GM12878 (cell line): ENCODE measurements at regions not wholly inside any gene's neighbourhood (a gene's known extent, or its start where the extent isn't known, plus 50 kb on each side); places are given as distances from the start of the nearest gene placed in this dataset.

ENCODE experiments used
- ATAC-seq: fragments of 200-7000 bp; cut with Tn5 transposase; 3 replicates; pipeline ENCODE4 v1.9.1; 2020; ENCODE audit warnings: mild to moderate bottlenecking, moderate library complexity
- BruUV-seq: library from RNA; stranded (reverse); fragments of 400-500 nt; replicated peaks from 2 replicates; lab custom pipeline; 2021; lab: Mats Ljungman, UMichigan
- CTCF ChIA-PET: fragments of 300-600 bp; sonication (Branson Sonifier 250); formaldehyde crosslinking; extraction: SDS; loops from one replicate; lab custom pipeline; 2021; ENCODE audit warnings: inconsistent platforms; lab: Yijun Ruan, JAX
- POLR2A ChIA-PET: fragments of 350-600 bp; formaldehyde crosslinking; extraction: SDS; loops from one replicate; lab custom pipeline; 2021; ENCODE audit warnings: inconsistent platforms; lab: Charles Lee
- RAD21 ChIA-PET: fragments of 300-600 bp; sonication (Branson Sonifier 250); formaldehyde crosslinking; loops from one replicate; lab custom pipeline; 2023; ENCODE audit warnings: antibody characterized with exemption; ENCODE audit not compliant: unreplicated experiment; lab: Charles Lee
- SMC1A ChIA-PET: fragments of 300-600 bp; sonication (Branson Sonifier 250); formaldehyde crosslinking; loops from one replicate; lab custom pipeline; 2023; ENCODE audit not compliant: unreplicated experiment, uncharacterized antibody; lab: Charles Lee
- DNase-seq: peaks from one replicate; pipeline ENCODE4 v3.0.0-alpha.2; 2011; ENCODE audit warnings: low read depth, low spot score
- FAIRE-seq: peaks from 3 replicates; lab custom pipeline; 2011; peaks lifted over from hg19 to GRCh38; lab: Jason Lieb, UNC
- H2AFZ ChIP-seq: 2 replicates; pipeline ENCODE4 v1.6.0; 2011; ENCODE audit warnings: low read depth, low read length, control low read depth; ENCODE audit not compliant: control insufficient read depth
- H3K27ac ChIP-seq: 2 replicates; pipeline ENCODE4 v1.5.1; 2011; ENCODE audit warnings: control low read depth; ENCODE audit not compliant: control insufficient read depth, insufficient read depth
- H3K27me3 ChIP-seq, 2 experiments: replicated peaks in 1 of 2; 2 replicates each; pipeline versions ENCODE4 v1.6.0 to v1.6.1; 2011; ENCODE audit warnings: low read length in 1 of 2; ENCODE audit not compliant: control insufficient read depth in 2 of 2, insufficient read depth in 2 of 2
- H3K36me3 ChIP-seq, 2 experiments: 2 replicates each; pipeline ENCODE4 v1.5.1; 2011; ENCODE audit warnings: low read length in 1 of 2; ENCODE audit not compliant: control insufficient read depth in 2 of 2, insufficient read depth in 2 of 2
- H3K4me1 ChIP-seq: 2 replicates; pipeline ENCODE4 v1.6.1; 2011; ENCODE audit warnings: mild to moderate bottlenecking, low read length, moderate library complexity, mixed read lengths; ENCODE audit not compliant: control insufficient read depth, insufficient read depth
- H3K4me2 ChIP-seq: 2 replicates; pipeline ENCODE4 v1.6.0; 2011; ENCODE audit warnings: control low read depth; ENCODE audit not compliant: control insufficient read depth, insufficient read depth
- H3K4me3 ChIP-seq: fragments of 200-600 bp; sonication (generic); 2 replicates; pipeline ENCODE4 v1.5.1; 2016
- H3K79me2 ChIP-seq: 2 replicates; pipeline ENCODE4 v1.6.0; 2011; ENCODE audit warnings: low read length; ENCODE audit not compliant: control insufficient read depth, insufficient read depth
- H3K9ac ChIP-seq: 2 replicates; pipeline ENCODE4 v1.8.0; 2011; ENCODE audit warnings: low read length, control low read depth, mixed read lengths; ENCODE audit not compliant: control insufficient read depth, insufficient read depth
- H3K9me3 ChIP-seq: replicated peaks from 3 replicates; pipeline ENCODE4 v1.5.1; 2011; ENCODE audit warnings: mild to moderate bottlenecking, low read length; ENCODE audit not compliant: control insufficient read depth, insufficient read depth
- H4K20me1 ChIP-seq: 2 replicates; pipeline ENCODE4 v1.6.0; 2011; ENCODE audit not compliant: control insufficient read depth, insufficient read depth
- CBX5 ChIP-seq: sonication (generic); IDR thresholded peaks from 2 replicates; pipeline ENCODE4 v1.6.1; 2016; ENCODE audit warnings: low read depth, moderate library complexity, mild to moderate bottlenecking, inconsistent platforms
- CHD2 ChIP-seq: IDR thresholded peaks from 2 replicates; pipeline ENCODE4 v1.6.1; 2011; ENCODE audit warnings: low read depth, low read length, improper control_type of control experiment, borderline replicate concordance
- CREB1 ChIP-seq: IDR thresholded peaks from 2 replicates; pipeline ENCODE4 v1.6.1; 2012; ENCODE audit warnings: low read depth, mild to moderate bottlenecking, inconsistent platforms
- ETV6 ChIP-seq, 2 experiments: fragments of 450-650 bp in 1 of 2; IDR thresholded peaks in 1 of 2; conservative IDR thresholded peaks in 1 of 2; 2 replicates each; pipeline ENCODE4 v1.6.1; 2014; ENCODE audit warnings: antibody characterized with exemption in 1 of 2, borderline replicate concordance in 1 of 2, low read depth in 1 of 2, mild to moderate bottlenecking in 1 of 2, moderate library complexity in 1 of 2
- FOXM1 ChIP-seq: IDR thresholded peaks from 2 replicates; pipeline ENCODE4 v1.6.1; 2012; ENCODE audit warnings: low read depth, mild to moderate bottlenecking, inconsistent platforms, low read length, moderate library complexity
- GATAD2B ChIP-seq: fragments of 450-650 bp; conservative IDR thresholded peaks from 2 replicates; pipeline ENCODE4 v1.6.1; 2017; ENCODE audit warnings: low read depth, mild to moderate bottlenecking, moderate library complexity
- HDGF ChIP-seq: fragments of 450-650 bp; IDR thresholded peaks from 2 replicates; pipeline ENCODE4 v1.6.1; 2016; ENCODE audit warnings: antibody characterized with exemption
- JUND ChIP-seq: IDR thresholded peaks from 2 replicates; pipeline ENCODE4 v1.6.1; 2012; ENCODE audit warnings: low read depth, mild to moderate bottlenecking, low read length, improper control_type of control experiment, moderate library complexity
- NBN ChIP-seq: fragments of 450-650 bp; IDR thresholded peaks from 2 replicates; pipeline ENCODE4 v1.6.1; 2016
- NR2F1 ChIP-seq: fragments of 450-650 bp; conservative IDR thresholded peaks from 2 replicates; pipeline ENCODE4 v1.6.1; 2017; ENCODE audit warnings: mild to moderate bottlenecking
- RBBP5 ChIP-seq: fragments of 200-600 bp; sonication (generic); conservative IDR thresholded peaks from 2 replicates; pipeline ENCODE4 v1.6.1; 2016
- USF1 ChIP-seq: IDR thresholded peaks from 2 replicates; pipeline ENCODE4 v1.6.1; 2011; ENCODE audit warnings: borderline replicate concordance, low read depth, mild to moderate bottlenecking, moderate library complexity, mixed read lengths, low read length; ENCODE audit not compliant: insufficient read depth; ENCODE audit errors: extremely low read length
- WGBS: methylation state at CpG from one replicate; pipeline ENCODE4 v1.1.6; 2016; ENCODE audit warnings: low lambda C conversion rate; ENCODE audit not compliant: insufficient replicate concordance, insufficient coverage; ENCODE audit errors: missing lambda C conversion rate; 5-methylcytosine and 5-hydroxymethylcytosine counted together
- in situ Hi-C: fragments of 300-500 bp; cut with MboI; formaldehyde crosslinking; loops from 9 replicates; pipeline ENCODE4 v1.14.3; 2018; ENCODE audit warnings: mixed read lengths
- intact Hi-C: fragments of 100-400 bp; cut with micrococcal nuclease; formaldehyde crosslinking; loops from one replicate; pipeline ENCODE4 v1.14.2; 2022; ENCODE audit not compliant: unreplicated experiment
- TF ChIP-seq, protein P1 (sequence below): fragments of 450-650 bp; formaldehyde crosslinking; IDR thresholded peaks from 2 replicates; pipeline ENCODE4 v1.4.0; 2020; ENCODE audit warnings: mild to moderate bottlenecking, moderate library complexity
- TF ChIP-seq, protein P2 (sequence below): IDR thresholded peaks from 2 replicates; pipeline ENCODE4 v1.6.1; 2011; ENCODE audit warnings: low read depth, mild to moderate bottlenecking, low read length, moderate library complexity, borderline replicate concordance; ENCODE audit errors: extremely low read depth
- TF ChIP-seq, protein P3 (sequence below): fragments of 150-350 bp; IDR thresholded peaks from 2 replicates; pipeline ENCODE4 v1.6.1; 2016; ENCODE audit warnings: low read depth, low read length

- CTCF ChIA-PET = interaction anchor here (1.3 kb wide), 1 partner anchor 18 kb away, joined by 3 read pairs; no protein-coding TSS in a partner anchor
Observed at GRCh38 chr5:176719113-176719739, 71.9 kb downstream of the TSPAN17 start.

More at GRCh38 chr5:176719113-176719739, 71.9 kb downstream of the TSPAN17 start:
- intact Hi-C loops (no loop called here), in situ Hi-C loops (no loop called here)
- Histone ChIP-seq H3K9ac (no peak overlapping the region), H3K4me2 (no peak overlapping the region), H3K9me3 (no peaks in the 10 kb centered on the region), H3K36me3 (no peaks in the 10 kb centered on the region), H3K4me1 (no peaks in the 10 kb centered on the region), H3K27ac (no peak overlapping the region), H2AFZ (no peak overlapping the region), H3K27me3 (peaks cover 0 to 4% of the 10 kb centered on the region in 2 experiments; a peak in 2 of 4 replicates), H3K4me3 (no peak overlapping the region), H3K79me2 (no peaks in the 10 kb centered on the region), H4K20me1 (no peaks in the 10 kb centered on the region)
- TF ChIP-seq, protein P1, sequence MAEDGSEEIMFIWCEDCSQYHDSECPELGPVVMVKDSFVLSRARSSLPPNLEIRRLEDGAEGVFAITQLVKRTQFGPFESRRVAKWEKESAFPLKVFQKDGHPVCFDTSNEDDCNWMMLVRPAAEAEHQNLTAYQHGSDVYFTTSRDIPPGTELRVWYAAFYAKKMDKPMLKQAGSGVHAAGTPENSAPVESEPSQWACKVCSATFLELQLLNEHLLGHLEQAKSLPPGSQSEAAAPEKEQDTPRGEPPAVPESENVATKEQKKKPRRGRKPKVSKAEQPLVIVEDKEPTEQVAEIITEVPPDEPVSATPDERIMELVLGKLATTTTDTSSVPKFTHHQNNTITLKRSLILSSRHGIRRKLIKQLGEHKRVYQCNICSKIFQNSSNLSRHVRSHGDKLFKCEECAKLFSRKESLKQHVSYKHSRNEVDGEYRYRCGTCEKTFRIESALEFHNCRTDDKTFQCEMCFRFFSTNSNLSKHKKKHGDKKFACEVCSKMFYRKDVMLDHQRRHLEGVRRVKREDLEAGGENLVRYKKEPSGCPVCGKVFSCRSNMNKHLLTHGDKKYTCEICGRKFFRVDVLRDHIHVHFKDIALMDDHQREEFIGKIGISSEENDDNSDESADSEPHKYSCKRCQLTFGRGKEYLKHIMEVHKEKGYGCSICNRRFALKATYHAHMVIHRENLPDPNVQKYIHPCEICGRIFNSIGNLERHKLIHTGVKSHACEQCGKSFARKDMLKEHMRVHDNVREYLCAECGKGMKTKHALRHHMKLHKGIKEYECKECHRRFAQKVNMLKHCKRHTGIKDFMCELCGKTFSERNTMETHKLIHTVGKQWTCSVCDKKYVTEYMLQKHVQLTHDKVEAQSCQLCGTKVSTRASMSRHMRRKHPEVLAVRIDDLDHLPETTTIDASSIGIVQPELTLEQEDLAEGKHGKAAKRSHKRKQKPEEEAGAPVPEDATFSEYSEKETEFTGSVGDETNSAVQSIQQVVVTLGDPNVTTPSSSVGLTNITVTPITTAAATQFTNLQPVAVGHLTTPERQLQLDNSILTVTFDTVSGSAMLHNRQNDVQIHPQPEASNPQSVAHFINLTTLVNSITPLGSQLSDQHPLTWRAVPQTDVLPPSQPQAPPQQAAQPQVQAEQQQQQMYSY (CRISPR knock-in tag) = no peak
- no peak for TF ChIP-seq NBN
- no peak for TF ChIP-seq CREB1
- TF ChIP-seq CHD2 = no peak
- TF ChIP-seq NR2F1 = no peak
- no peak for TF ChIP-seq RBBP5
- TF ChIP-seq CBX5 = no peak
- TF ChIP-seq, protein P2, sequence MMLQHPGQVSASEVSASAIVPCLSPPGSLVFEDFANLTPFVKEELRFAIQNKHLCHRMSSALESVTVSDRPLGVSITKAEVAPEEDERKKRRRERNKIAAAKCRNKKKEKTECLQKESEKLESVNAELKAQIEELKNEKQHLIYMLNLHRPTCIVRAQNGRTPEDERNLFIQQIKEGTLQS = no peak
- no peak for TF ChIP-seq HDGF
- TF ChIP-seq USF1 = no peak
- TF ChIP-seq JUND = no peak
- TF ChIP-seq FOXM1 = no peak
- TF ChIP-seq GATAD2B = no peak
- TF ChIP-seq, protein P3, sequence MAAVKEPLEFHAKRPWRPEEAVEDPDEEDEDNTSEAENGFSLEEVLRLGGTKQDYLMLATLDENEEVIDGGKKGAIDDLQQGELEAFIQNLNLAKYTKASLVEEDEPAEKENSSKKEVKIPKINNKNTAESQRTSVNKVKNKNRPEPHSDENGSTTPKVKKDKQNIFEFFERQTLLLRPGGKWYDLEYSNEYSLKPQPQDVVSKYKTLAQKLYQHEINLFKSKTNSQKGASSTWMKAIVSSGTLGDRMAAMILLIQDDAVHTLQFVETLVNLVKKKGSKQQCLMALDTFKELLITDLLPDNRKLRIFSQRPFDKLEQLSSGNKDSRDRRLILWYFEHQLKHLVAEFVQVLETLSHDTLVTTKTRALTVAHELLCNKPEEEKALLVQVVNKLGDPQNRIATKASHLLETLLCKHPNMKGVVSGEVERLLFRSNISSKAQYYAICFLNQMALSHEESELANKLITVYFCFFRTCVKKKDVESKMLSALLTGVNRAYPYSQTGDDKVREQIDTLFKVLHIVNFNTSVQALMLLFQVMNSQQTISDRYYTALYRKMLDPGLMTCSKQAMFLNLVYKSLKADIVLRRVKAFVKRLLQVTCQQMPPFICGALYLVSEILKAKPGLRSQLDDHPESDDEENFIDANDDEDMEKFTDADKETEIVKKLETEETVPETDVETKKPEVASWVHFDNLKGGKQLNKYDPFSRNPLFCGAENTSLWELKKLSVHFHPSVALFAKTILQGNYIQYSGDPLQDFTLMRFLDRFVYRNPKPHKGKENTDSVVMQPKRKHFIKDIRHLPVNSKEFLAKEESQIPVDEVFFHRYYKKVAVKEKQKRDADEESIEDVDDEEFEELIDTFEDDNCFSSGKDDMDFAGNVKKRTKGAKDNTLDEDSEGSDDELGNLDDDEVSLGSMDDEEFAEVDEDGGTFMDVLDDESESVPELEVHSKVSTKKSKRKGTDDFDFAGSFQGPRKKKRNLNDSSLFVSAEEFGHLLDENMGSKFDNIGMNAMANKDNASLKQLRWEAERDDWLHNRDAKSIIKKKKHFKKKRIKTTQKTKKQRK = no peak
- TF ChIP-seq ETV6 (conservative IDR thresholded peaks at IDR 0.05 in 1 of 2, IDR thresholded peaks at IDR 0.05 in 1 of 2; ENCODE audit: borderline replicate concordance in 1 of 2, low read depth in 1 of 2) = no peak
- ChIA-PET RAD21 (no interaction called here), POLR2A (no interaction called here), SMC1A (no interaction called here)
- BruUV-seq = no TSS peak
- DNase-seq (no peak), FAIRE-seq (no peak), ATAC-seq (no peak)
- WGBS = 35% methylated on average over 14 of the region's 14 CpGs
